TTC549 (cell line): ENCODE measurements at regions not wholly inside any gene's neighbourhood (a gene's known extent, or its start where the extent isn't known, plus 50 kb on each side); places are given as distances from the start of the nearest gene placed in this dataset.
"Not testable (repeated sequence)": the region's sequence is repeated elsewhere in the genome, so short reads cannot be mapped to it uniquely, and the experiment has no call there.

Experiments used
- FAIRE-seq: peaks from 2 replicates; lab custom pipeline; 2012; peaks lifted over from hg19 to GRCh38; lab: Jason Lieb, UNC

GRCh38 chr10:83518779-83519178, 620.5 kb upstream of the GHITM start:
- FAIRE-seq, result no peak

GRCh38 chr10:83520386-83520785, 618.9 kb upstream of the GHITM start:
- not testable (repeated sequence) for FAIRE-seq

DNA sequence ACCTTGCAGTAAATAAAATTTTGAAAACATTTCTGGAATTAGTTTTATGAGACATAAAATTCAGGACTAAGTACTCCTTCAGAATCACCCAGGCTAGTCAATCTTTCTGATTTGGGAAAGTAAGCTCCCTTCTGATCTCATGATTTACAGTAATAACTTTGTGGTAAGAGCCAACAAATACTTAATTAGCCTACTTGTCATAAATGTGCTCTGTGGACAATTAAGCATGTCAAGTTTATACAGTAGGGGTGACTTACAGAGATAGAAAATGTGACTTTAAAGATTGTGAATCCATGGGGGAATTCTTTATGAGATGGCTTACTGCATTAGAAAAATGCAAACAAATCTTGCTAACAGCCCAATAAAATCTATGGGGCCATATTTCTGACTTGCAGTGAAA, 616.9 kb upstream of the GHITM start:
- no peak for FAIRE-seq

DNA sequence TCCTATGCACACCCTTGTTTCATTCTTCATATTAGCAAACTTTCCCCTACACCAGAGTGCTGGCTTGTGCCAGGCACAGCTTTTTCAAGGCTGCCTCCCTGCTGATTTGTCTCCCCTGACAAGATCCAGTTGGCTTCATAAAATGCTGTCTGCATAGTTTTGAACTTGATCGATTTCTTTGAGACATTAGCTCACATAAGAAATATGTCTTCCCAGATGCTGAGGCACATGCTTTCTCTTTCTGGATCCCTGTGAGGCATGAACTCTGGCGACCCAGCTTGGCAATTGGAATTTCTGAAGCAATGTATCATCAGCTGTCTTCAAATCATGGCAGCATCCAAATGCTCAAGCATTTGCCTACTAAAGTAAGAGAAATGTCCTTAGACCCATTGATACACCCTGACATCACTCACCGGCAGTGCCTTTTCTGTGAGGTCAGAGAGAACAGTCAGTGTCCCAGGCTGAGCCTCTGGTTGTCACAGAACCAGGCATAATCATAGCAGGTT, 616.4 kb upstream of the GHITM start:
- FAIRE-seq, result no peak

DNA sequence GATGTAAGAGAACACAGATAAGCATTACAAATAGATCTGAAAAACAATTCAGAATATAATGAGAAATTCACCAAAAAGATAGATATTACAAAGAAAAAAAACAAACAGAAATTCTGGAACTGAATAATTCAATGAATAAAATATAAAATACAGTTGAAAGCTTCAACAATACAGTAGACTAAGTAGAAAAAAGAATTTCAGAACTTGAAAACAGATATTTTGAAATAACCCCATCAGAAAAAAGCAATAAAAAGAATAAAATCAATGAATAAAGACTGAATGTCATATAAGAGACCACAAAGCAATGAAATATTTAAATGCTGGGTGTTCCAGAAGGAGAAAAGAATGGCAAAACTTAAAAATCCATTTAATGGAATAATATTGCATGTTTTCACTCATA, 611.4 kb upstream of the GHITM start:
- FAIRE-seq, result no peak

DNA sequence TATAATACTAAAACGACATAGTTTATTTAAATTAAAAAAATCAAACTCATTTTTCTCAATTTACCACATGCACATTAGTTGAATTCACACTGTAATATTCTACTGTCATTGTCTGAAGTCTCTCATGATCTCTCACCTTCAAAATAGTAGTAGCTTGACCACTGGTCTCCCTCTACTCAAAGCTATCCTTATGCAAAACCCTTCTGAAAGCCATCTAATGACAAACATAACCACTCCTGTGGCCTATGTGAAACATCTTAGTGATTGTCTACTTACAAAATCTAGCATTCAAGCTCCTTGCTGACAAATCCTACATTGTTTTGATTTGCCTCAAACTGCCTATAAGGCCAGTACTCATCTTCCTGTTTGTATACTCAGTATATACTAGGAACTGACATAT, 606.0 kb upstream of the GHITM start:
- FAIRE-seq, result no peak

- FAIRE-seq, result no peak
These were observed 602.9 kb upstream of the GHITM start for GRCh38 chr10:83536426-83536825.

GRCh38 chr10:83538047-83538446, 601.3 kb upstream of the GHITM start:
- no peak for FAIRE-seq

DNA sequence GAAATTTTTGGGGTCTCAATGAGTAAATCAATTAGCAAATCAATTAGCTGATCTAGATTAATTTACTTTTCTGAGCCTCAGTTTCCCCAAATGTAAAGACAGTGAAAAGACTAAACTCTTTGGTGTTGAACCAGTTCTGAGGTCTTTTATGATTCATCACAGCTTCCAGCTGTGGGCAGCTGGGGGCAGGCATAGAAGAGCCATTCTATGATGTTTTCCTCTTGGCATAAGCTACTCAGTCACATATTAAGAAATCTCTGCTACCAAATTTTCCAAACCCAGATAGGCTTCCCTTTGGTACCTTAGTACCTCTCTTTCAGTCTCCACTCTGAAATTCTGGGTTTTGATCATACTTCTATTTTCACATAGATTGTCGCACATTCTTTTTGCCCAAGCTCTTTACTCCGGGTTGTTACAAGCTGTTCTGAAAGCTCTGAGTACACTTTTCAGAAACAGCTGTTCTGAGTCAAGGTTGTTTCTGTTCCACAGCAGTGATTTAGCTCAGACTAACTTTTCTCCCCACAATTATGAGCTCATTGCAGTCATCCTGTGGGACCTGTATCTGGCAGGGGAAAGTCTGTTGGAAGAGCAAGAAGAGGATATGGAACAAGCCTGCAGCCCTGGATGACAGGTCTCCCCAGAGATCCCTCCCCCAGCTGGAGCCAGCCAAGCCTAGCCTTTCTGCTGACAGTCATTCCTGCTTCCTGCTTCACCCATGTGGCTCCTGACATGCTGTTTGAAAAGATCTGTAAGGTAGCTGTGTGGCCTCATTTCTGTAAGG, 599.6 kb upstream of the GHITM start:
- no peak for FAIRE-seq

GRCh38 chr10:83541046-83541445, 598.3 kb upstream of the GHITM start:
- FAIRE-seq, result no peak

DNA sequence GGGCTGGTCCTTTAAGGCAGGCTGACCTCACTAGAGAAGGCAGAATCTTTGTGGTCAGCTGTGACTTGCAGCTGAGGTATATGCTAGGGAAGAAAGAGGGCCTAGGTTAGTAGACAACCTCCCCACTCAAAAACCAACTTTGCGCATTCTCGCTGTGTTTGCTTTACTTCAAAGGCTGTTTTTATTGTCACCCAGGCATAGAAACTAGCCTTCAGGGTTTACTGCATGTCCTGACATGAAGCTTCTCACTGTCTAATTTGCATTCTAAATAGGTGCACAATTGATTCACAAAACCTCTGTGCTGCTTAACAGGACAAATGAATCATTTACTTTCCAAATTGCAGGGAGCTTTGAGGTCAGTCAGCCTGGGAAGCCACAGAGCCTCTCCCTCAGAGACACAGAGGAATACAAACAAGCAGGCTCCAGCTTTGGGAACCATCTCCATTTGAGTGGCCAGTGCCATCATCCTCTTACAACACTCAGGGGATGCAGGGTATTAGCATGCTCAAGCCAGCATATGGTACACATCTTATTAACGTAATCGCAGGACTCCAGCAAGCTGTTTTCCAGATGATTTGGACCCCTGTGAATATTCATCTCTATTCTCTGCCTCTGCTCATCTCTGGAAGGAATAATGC, 596.4 kb upstream of the GHITM start:
- FAIRE-seq, result no peak

GRCh38 chr10:83543691-83544462, 595.4 kb upstream of the GHITM start:
- FAIRE-seq, result no peak

DNA sequence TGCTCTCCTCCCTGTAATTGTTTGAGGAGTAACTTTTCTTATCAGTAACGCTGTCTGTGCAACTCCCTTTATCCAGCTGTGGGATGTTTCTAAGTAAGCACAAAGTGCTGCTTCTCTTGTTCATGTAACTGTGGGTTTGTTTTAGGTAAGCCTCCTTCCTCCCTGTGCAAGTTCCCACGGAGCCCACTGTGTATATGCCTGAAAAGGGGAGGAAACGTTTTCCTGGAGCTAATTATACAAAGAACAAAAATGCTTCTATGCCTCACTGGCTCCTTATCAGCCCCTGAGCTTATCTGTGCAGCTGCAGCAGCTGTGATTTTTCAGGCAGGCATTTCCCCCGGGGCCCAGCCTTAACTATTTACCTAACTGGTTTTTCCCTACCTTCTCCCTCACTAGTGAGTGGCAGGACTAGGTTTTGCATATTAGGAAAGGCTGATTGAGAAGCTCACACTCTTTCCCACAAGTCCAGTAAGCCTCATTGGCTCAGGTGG, 593.4 kb upstream of the GHITM start:
- FAIRE-seq, result no peak

- FAIRE-seq, result not testable (repeated sequence)
These were observed 588.1 kb upstream of the GHITM start for GRCh38 chr10:83551190-83551589.

GRCh38 chr10:83553366-83553765, 585.9 kb upstream of the GHITM start:
- no peak for FAIRE-seq

DNA sequence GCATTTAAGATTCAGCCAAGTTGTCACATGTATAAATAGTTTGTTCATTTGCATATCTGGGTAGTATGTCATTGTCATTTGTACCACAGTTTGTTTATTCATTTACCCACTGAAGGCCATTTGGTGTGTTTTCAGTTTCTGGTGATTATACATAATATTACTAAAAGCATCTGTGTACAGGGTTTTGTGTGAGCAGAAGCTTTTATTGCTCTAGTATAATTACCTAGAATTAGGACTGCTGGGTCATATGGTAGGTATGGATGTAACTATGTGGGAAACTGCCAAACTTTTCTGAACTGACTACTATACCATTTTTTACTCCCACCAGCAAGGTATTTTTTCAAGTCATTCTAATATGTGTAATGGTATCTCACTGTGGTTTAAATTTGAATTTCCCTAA, 584.0 kb upstream of the GHITM start:
- no peak for FAIRE-seq

- no peak for FAIRE-seq
These were observed 576.9 kb upstream of the GHITM start for GRCh38 chr10:83562381-83562780.

- FAIRE-seq, result no peak
These were observed 574.3 kb upstream of the GHITM start for GRCh38 chr10:83564889-83565588.

- no peak for FAIRE-seq
These were observed 567.3 kb upstream of the GHITM start for GRCh38 chr10:83572036-83572435.

DNA sequence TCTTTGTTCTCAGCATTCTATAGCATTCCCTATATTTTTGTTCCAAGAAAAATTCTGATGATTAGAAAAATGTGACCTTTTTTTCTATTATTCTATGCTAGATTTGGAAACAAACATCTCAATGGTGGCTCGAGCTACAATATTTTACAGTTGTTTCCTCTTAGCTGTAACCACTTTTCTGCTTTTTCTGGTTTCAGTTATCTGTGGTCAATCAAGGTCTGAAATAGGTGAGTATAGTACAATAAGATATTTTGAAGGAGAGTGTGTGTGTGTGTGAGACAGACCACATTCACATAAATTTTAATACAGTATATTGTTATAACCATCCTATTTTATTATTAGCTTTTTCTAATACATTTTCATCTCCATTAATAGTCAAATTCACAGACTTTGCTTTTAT, 564.5 kb upstream of the GHITM start:
- FAIRE-seq, result no peak

- no peak for FAIRE-seq
These were observed 561.9 kb upstream of the GHITM start for GRCh38 chr10:83577421-83577820.

DNA sequence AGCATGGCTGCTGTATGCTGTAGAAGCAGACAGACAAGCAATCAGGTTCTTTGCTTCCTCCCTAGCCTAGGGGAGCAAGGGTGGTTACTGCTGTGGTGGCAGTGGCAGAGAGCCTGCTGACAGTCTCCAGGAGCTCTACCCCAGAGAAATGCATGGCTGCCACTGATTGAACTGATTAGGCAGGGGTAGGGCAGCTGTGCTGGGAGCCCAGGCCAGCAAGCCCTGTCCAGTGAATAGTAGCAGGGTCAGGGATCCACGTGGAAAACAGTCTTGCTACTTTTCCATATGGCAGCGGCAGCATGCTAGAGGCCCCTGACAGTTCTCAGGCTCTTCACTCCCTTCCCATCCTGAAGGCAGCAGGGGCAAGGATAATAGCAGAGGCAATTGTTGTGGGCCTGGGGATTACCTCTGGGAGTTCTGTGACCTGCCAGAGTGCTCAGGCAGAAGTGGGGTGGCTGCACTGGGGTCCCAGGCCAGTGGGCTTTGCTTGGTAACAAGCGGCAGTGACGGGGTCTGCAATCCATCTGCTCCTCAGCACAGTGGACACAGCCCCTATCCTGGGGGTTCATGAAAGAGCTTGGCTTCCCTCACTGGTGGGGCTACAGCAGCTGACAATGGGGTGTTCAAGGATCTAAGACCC, 558.8 kb upstream of the GHITM start:
- no peak for FAIRE-seq
